Liver (tissue), 3 donors: ENCODE measurements at regions not wholly inside any gene's neighbourhood (a gene's known extent, or its start where the extent isn't known, plus 50 kb on each side); places are given as distances from the start of the nearest gene placed in this dataset.

ENCODE experiments used
- ATF3 ChIP-seq: IDR thresholded peaks from 2 replicates; pipeline ENCODE4 v1.6.1; 2016; ENCODE audit warnings: antibody characterized with exemption
- CTCF ChIP-seq: fragments of 150-350 bp; IDR thresholded peaks from 2 replicates; pipeline ENCODE4 v1.5.1; 2017; ENCODE audit warnings: improper control_type of control experiment, low read depth, low read length; ENCODE audit not compliant: missing input control
- EGR1 ChIP-seq, 2 donors: IDR thresholded peaks; 2 replicates each; pipeline ENCODE4 v1.6.1; 2016 to 2018; ENCODE audit warnings: antibody characterized with exemption in 2 of 2, low read depth in 2 of 2
- JUND ChIP-seq, 2 donors: IDR thresholded peaks; 2 replicates each; pipeline ENCODE4 v1.6.1; 2016; ENCODE audit warnings: antibody characterized with exemption in 2 of 2
- RAD21 ChIP-seq, 2 donors: IDR thresholded peaks; 2 replicates each; pipeline ENCODE4 v1.6.1; 2016; ENCODE audit warnings: antibody characterized with exemption in 2 of 2, mild to moderate bottlenecking in 2 of 2
- REST ChIP-seq: IDR thresholded peaks from 2 replicates; pipeline ENCODE4 v1.6.1; 2016; ENCODE audit warnings: antibody characterized with exemption, mild to moderate bottlenecking
- TF ChIP-seq, protein P1 (sequence below): IDR thresholded peaks from 2 replicates; pipeline ENCODE4 v1.6.1; 2016; ENCODE audit warnings: antibody characterized with exemption
- donor health status: healthy.
- donor health status: healthy.

- no peak for TF ChIP-seq CTCF
- TF ChIP-seq, protein P1, sequence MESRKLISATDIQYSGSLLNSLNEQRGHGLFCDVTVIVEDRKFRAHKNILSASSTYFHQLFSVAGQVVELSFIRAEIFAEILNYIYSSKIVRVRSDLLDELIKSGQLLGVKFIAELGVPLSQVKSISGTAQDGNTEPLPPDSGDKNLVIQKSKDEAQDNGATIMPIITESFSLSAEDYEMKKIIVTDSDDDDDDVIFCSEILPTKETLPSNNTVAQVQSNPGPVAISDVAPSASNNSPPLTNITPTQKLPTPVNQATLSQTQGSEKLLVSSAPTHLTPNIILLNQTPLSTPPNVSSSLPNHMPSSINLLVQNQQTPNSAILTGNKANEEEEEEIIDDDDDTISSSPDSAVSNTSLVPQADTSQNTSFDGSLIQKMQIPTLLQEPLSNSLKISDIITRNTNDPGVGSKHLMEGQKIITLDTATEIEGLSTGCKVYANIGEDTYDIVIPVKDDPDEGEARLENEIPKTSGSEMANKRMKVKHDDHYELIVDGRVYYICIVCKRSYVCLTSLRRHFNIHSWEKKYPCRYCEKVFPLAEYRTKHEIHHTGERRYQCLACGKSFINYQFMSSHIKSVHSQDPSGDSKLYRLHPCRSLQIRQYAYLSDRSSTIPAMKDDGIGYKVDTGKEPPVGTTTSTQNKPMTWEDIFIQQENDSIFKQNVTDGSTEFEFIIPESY: no peak
- no peak for TF ChIP-seq ATF3
- TF ChIP-seq EGR1 (IDR thresholded peaks at IDR 0.05; ENCODE audit: low read depth in 2 of 2): no peak
- no peak for TF ChIP-seq REST
- no peak for TF ChIP-seq JUND (IDR thresholded peaks at IDR 0.05)
- no peak for TF ChIP-seq RAD21 (IDR thresholded peaks at IDR 0.05)
Observed at GRCh38 chr6:115287467-115287866, 773.2 kb downstream of the FRK start.
